ENCODE measurements at regions not wholly inside any gene's neighbourhood (a gene's known extent, or its start where the extent isn't known, plus 50 kb on each side); places are given as distances from the start of the nearest gene placed in this dataset.

GRCh38 chr14:54058505-54058904 is 101.9 kb upstream of the BMP4 start:
- intact Hi-C loops (cut with DNase I; ENCODE audit: low total_unique reads), result no loop called here
- no peak for TF ChIP-seq POLR2A (IDR thresholded peaks at IDR 0.05)
- no peak for TF ChIP-seq POLR2AphosphoS5 (IDR thresholded peaks at IDR 0.05)
- Histone ChIP-seq H3K4me3 (no peak overlapping the region), H3K27ac (no peak overlapping the region), H3K4me1 (no peaks in the 10 kb centered on the region), H3K36me3 (no peaks in the 10 kb centered on the region), H3K27me3 (no peaks in the 10 kb centered on the region), H3K9me3 (no peaks in the 10 kb centered on the region)
- no peak for DNase-seq (ENCODE audit: low spot score in 2 of 2)

DNA sequence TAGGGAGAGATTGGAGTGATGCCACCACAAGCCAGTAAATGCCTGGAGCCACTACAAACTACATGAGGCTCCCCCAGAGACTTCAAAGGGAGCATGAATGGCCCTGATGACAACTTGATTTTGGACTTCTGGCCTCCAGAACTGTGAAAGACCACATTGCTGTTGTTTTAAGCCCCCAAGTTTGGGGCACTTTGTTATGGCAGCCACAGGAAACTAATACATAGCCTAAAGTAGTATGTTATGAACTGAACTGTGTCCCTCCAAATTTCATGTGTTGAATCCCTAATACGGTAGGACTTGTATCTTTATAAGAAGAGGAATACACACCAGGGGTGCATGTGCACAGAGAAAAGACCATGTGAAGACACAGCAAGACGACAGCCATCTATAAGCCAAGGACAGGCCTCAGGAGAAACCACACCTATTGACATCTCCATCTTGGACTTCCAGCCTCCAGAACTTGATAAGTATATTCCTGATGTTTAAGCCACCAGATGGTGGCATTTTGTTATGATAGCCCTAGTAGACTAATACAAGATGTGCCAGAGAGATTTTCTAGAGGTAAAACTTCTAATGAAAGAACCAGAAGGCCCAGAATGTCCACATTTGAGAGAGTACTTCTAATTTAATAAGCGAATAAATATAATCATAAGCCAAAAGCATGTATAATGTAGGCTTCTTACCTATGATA is 127.1 kb upstream of the BMP4 start:
- Histone ChIP-seq H3K36me3 (no peaks in the 10 kb centered on the region), H3K27ac (no peak overlapping the region), H3K4me1 (no peaks in the 10 kb centered on the region), H3K9me3 (no peaks in the 10 kb centered on the region), H3K4me3 (no peak overlapping the region), H3K27me3 (no peaks in the 10 kb centered on the region)
- no peak for DNase-seq (ENCODE audit: low spot score in 2 of 2)
- TF ChIP-seq POLR2AphosphoS5 (IDR thresholded peaks at IDR 0.05) (no peak), CTCF (IDR thresholded peaks at IDR 0.05) (no peak), POLR2A (IDR thresholded peaks at IDR 0.05) (no peak)
- intact Hi-C loops (cut with DNase I; ENCODE audit: low total_unique reads), result no loop called here

- Histone ChIP-seq H3K4me1 (no peaks in the 10 kb centered on the region), H3K27me3 (no peaks in the 10 kb centered on the region), H3K36me3 (no peaks in the 10 kb centered on the region), H3K9me3 (no peaks in the 10 kb centered on the region), H3K4me3 (no peak overlapping the region), H3K27ac (peak overlapping the region in 1 of 2 donors; percentile 64)
- intact Hi-C loops (cut with DNase I; ENCODE audit: low total_unique reads), result no loop called here
- no peak for TF ChIP-seq POLR2A (IDR thresholded peaks at IDR 0.05)
- DNase-seq (ENCODE audit: low spot score in 2 of 2), result no peak
Observed at GRCh38 chr14:54085232-54085761, 128.7 kb upstream of the BMP4 start.

GRCh38 chr14:54085841-54086240 is 129.2 kb upstream of the BMP4 start:
- Histone ChIP-seq H3K9me3 (no peaks in the 10 kb centered on the region), H3K4me1 (no peaks in the 10 kb centered on the region), H3K4me3 (no peak overlapping the region), H3K27ac (peak overlapping the region in 1 of 2 donors; percentile 64), H3K36me3 (no peaks in the 10 kb centered on the region), H3K27me3 (no peaks in the 10 kb centered on the region)
- intact Hi-C loops (cut with DNase I; ENCODE audit: low total_unique reads), result no loop called here
- no peak for TF ChIP-seq CTCF (IDR thresholded peaks at IDR 0.05)
- DNase-seq (ENCODE audit: low spot score in 2 of 2), result no peak

GRCh38 chr14:54086767-54087166 is 130.1 kb upstream of the BMP4 start:
- no peaks in the 10 kb centered on the region for H3K27me3 ChIP-seq
- no peak overlapping the region for H3K4me3 ChIP-seq
- H3K9me3 ChIP-seq, result no peaks in the 10 kb centered on the region
- no peaks in the 10 kb centered on the region for H3K4me1 ChIP-seq
- H3K36me3 ChIP-seq, result no peaks in the 10 kb centered on the region
- intact Hi-C loops (cut with DNase I; ENCODE audit: low total_unique reads), result no loop called here
- TF ChIP-seq CTCF (IDR thresholded peaks at IDR 0.05), result no peak
- no peak for TF ChIP-seq POLR2AphosphoS5 (IDR thresholded peaks at IDR 0.05)
- no peak for TF ChIP-seq POLR2A (IDR thresholded peaks at IDR 0.05)
- H3K27ac ChIP-seq, result no peak overlapping the region
- no peak for DNase-seq (ENCODE audit: low spot score in 2 of 2)

DNA sequence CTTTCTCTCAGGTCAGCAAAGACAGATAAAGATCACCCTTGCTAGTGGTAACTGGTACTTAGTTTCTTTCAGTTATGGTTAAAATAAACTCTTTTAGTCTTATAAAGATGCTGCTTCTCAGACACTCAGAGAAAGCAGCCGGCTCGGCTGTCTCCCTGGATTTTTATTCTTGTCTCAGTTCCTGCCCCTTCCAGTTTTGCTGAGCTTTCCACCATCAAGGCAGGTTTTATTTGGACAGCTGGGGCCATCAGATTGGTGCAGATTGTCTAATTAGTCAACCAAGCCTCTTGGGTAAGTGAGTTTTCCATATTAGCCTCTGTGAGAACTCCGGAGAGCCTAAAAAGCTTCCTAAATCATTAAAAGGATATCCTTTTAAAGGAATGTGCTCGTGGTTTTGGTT is 130.8 kb upstream of the BMP4 start:
- intact Hi-C loops (cut with DNase I; ENCODE audit: low total_unique reads), result no loop called here
- H3K27me3 ChIP-seq, result no peaks in the 10 kb centered on the region
- no peaks in the 10 kb centered on the region for H3K36me3 ChIP-seq
- H3K27ac ChIP-seq, result no peak overlapping the region
- H3K9me3 ChIP-seq, result no peaks in the 10 kb centered on the region
- DNase-seq (ENCODE audit: low spot score in 2 of 2), result no peak
- no peak for TF ChIP-seq CTCF (IDR thresholded peaks at IDR 0.05)
- TF ChIP-seq POLR2A (IDR thresholded peaks at IDR 0.05), result no peak
- no peak for TF ChIP-seq POLR2AphosphoS5 (IDR thresholded peaks at IDR 0.05)
- H3K4me1 ChIP-seq, result no peaks in the 10 kb centered on the region
- H3K4me3 ChIP-seq, result no peak overlapping the region
